ENCODE measurements at regions not wholly inside any gene's neighbourhood (a gene's known extent, or its start where the extent isn't known, plus 50 kb on each side); places are given as distances from the start of the nearest gene placed in this dataset.

- TF ChIP-seq, protein P1, sequence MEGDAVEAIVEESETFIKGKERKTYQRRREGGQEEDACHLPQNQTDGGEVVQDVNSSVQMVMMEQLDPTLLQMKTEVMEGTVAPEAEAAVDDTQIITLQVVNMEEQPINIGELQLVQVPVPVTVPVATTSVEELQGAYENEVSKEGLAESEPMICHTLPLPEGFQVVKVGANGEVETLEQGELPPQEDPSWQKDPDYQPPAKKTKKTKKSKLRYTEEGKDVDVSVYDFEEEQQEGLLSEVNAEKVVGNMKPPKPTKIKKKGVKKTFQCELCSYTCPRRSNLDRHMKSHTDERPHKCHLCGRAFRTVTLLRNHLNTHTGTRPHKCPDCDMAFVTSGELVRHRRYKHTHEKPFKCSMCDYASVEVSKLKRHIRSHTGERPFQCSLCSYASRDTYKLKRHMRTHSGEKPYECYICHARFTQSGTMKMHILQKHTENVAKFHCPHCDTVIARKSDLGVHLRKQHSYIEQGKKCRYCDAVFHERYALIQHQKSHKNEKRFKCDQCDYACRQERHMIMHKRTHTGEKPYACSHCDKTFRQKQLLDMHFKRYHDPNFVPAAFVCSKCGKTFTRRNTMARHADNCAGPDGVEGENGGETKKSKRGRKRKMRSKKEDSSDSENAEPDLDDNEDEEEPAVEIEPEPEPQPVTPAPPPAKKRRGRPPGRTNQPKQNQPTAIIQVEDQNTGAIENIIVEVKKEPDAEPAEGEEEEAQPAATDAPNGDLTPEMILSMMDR (conservative IDR thresholded peaks at IDR 0.05; ENCODE audit: low read length), result no peak
- TF ChIP-seq EZH2phosphoT487 (IDR thresholded peaks at IDR 0.05; ENCODE audit: borderline replicate concordance), result no peak
Measured at GRCh38 chr2:134119117-134119712, 134.7 kb upstream of the MGAT5 start.

Data from Loucy (cell line).